ENCODE measurements at regions not wholly inside any gene's neighbourhood (a gene's known extent, or its start where the extent isn't known, plus 50 kb on each side); places are given as distances from the start of the nearest gene placed in this dataset.

- Mint-ChIP-seq H3K4me3 (no peak overlapping the region), H3K27me3 (peaks cover 0 to 2% of the 10 kb centered on the region in 2 donors), H3K27ac (no peak overlapping the region), H3K4me1 (no peaks in the 10 kb centered on the region), H3K36me3 (no peaks in the 10 kb centered on the region), H3K9me3 (peaks cover 0 to 11% (median 2%) of the 10 kb centered on the region in 8 donors)
- ChIA-PET CTCF (ENCODE audit: partially characterized antibody) (no interaction called here), POLR2A (ENCODE audit: partially characterized antibody) (interaction anchor here (0.9 kb wide), 1 partner anchor 34 kb away, joined by 3 read pairs; no protein-coding TSS in a partner anchor)
- DNase-seq, result no peak
- no peaks in the 10 kb centered on the region for H3K4me1 ChIP-seq (ENCODE audit: insufficient read depth, low read length)
- no peak overlapping the region for H3K27ac ChIP-seq (ENCODE audit: low read depth, low read length)
- H3K4me3 ChIP-seq (ENCODE audit: low read length in 2 of 2), result no peak overlapping the region
- intact Hi-C loops (cut with micrococcal nuclease), result no loop called here
- no peaks in the 10 kb centered on the region for H3K9me3 ChIP-seq (ENCODE audit: control insufficient read depth in 1 of 2, low read length in 2 of 2)
- H3K36me3 ChIP-seq (ENCODE audit: insufficient read depth, low read length), result no peaks in the 10 kb centered on the region
- H3K27me3 ChIP-seq (ENCODE audit: insufficient read depth, low read length), result no peaks in the 10 kb centered on the region
Observed at GRCh38 chr11:122259195-122259821, 143.3 kb upstream of the BLID start.

DNA sequence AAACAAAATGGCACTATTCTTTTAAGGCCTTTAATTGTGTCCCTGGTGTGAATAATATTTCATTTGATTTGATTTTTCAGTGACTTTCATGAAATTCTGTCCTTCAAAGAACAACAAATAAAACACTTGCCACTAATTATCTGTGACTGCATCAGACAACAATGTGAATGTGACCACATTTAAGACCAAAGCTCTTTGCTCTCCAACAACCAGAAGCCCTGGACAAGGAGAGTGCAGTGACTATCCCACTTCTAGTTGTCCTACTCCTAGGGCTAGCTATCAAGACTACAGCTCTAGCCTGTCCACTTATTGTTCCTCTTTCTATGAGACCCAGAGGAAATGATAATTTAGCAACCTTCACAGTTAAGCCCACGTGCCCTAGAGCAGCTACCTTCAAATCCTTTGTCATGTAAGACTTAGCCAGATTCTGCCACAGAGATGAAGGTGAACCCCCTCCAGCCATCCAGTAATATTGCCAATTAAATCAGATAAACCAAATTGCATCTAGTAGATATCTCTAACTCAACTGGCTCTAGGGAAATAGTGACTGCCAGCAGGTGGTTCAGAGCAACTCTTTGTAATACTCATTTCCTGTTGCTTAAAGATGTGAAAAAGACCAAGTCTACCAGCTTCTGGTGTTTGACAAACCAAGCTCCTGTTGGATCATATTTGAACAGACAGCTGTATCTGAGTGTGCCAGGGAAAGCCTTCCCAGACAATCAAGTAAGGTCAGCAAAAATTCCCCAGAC is 142.6 kb upstream of the BLID start:
- peaks cover 0 to 11% (median 2%) of the 10 kb centered on the region in 8 donors for H3K9me3 Mint-ChIP-seq
- no peak for DNase-seq
- POLR2A ChIA-PET (ENCODE audit: partially characterized antibody), result interaction anchor here (0.9 kb wide), 1 partner anchor 35 kb away, joined by 3 read pairs; no protein-coding TSS in a partner anchor
- CTCF ChIA-PET (ENCODE audit: partially characterized antibody), result no interaction called here
- no peaks in the 10 kb centered on the region for H3K4me1 Mint-ChIP-seq
- H3K36me3 ChIP-seq (ENCODE audit: insufficient read depth, low read length), result no peaks in the 10 kb centered on the region
- H3K4me3 ChIP-seq (ENCODE audit: low read length in 2 of 2), result no peak overlapping the region
- intact Hi-C loops (cut with micrococcal nuclease), result no loop called here
- H3K4me3 Mint-ChIP-seq, result no peak overlapping the region
- peaks cover 0 to 2% of the 10 kb centered on the region in 2 donors for H3K27me3 Mint-ChIP-seq
- no peak overlapping the region for H3K27ac Mint-ChIP-seq
- H3K4me1 ChIP-seq (ENCODE audit: insufficient read depth, low read length), result no peaks in the 10 kb centered on the region
- no peaks in the 10 kb centered on the region for H3K27me3 ChIP-seq (ENCODE audit: insufficient read depth, low read length)
- no peaks in the 10 kb centered on the region for H3K36me3 Mint-ChIP-seq
- H3K27ac ChIP-seq (ENCODE audit: low read depth, low read length), result no peak overlapping the region
- H3K9me3 ChIP-seq (ENCODE audit: control insufficient read depth in 1 of 2, low read length in 2 of 2), result no peaks in the 10 kb centered on the region

GRCh38 chr11:122253589-122254231 is 137.7 kb upstream of the BLID start:
- ChIA-PET CTCF (ENCODE audit: partially characterized antibody) (no interaction called here), POLR2A (ENCODE audit: partially characterized antibody) (no interaction called here)
- no peak for DNase-seq
- Histone ChIP-seq H3K9me3 (ENCODE audit: control insufficient read depth in 1 of 2, low read length in 2 of 2) (no peaks in the 10 kb centered on the region), H3K27ac (ENCODE audit: low read depth, low read length) (no peak overlapping the region), H3K4me3 (ENCODE audit: low read length in 2 of 2) (no peak overlapping the region), H3K27me3 (ENCODE audit: insufficient read depth, low read length) (no peaks in the 10 kb centered on the region), H3K4me1 (ENCODE audit: insufficient read depth, low read length) (no peaks in the 10 kb centered on the region), H3K36me3 (ENCODE audit: insufficient read depth, low read length) (no peaks in the 10 kb centered on the region)
- Mint-ChIP-seq H3K36me3 (no peaks in the 10 kb centered on the region), H3K4me1 (no peaks in the 10 kb centered on the region), H3K9me3 (peaks cover 0 to 11% (median 0%) of the 10 kb centered on the region in 8 donors), H3K27me3 (no peaks in the 10 kb centered on the region), H3K4me3 (no peak overlapping the region), H3K27ac (no peak overlapping the region)
- intact Hi-C loops (cut with micrococcal nuclease), result no loop called here

DNA sequence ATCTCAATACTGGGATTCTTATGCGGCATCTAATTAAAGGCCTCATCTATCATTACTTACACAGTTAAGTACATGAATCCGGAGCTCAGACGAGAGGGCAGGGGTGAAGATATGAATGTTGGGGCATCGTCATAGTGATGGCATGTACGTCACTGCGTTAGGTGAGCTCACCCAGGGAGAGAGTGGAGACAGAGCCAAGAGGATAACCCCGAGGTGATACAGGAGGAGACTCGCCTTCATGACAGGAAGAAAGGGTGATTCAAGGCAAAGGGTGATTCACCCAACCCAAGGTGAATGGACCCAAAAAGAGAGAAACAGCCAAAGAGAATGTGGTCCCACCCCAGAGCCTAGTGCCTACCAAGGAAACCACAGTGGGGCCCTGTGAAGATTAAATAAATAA is 132.9 kb upstream of the BLID start:
- ChIA-PET CTCF (ENCODE audit: partially characterized antibody) (no interaction called here), POLR2A (ENCODE audit: partially characterized antibody) (no interaction called here)
- intact Hi-C loops (cut with micrococcal nuclease), result no loop called here
- Histone ChIP-seq H3K36me3 (ENCODE audit: insufficient read depth, low read length) (no peaks in the 10 kb centered on the region), H3K27me3 (ENCODE audit: insufficient read depth, low read length) (no peaks in the 10 kb centered on the region), H3K4me3 (ENCODE audit: low read length in 2 of 2) (no peak overlapping the region), H3K27ac (ENCODE audit: low read depth, low read length) (no peak overlapping the region), H3K4me1 (ENCODE audit: insufficient read depth, low read length) (no peaks in the 10 kb centered on the region), H3K9me3 (ENCODE audit: control insufficient read depth in 1 of 2, low read length in 2 of 2) (no peaks in the 10 kb centered on the region)
- Mint-ChIP-seq H3K9me3 (peaks cover 0 to 4% (median 0%) of the 10 kb centered on the region in 8 donors), H3K36me3 (no peaks in the 10 kb centered on the region), H3K4me3 (no peak overlapping the region), H3K27ac (no peak overlapping the region), H3K27me3 (peaks cover 0 to 3% of the 10 kb centered on the region in 2 donors), H3K4me1 (no peaks in the 10 kb centered on the region)
- DNase-seq, result no peak

DNA sequence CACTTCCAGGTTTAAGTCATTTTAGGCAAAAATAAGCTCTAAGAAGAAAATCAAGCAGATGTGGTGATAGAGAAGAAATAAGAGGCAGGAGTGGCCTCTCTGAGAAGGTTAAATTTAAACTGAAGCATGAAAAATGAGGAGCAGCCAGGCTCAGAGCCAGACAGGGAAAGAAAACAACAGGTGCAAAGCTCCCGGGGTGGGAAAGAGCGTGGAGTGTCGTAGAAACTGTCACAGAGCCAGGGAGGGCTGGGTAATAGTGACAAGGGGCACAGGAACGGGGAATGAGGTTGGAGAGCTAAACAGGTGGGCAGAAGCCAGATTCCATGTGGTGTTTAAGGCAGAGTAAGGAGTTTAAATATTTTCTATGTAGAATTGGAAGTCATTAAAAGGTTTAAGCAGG is 132.1 kb upstream of the BLID start:
- Histone ChIP-seq H3K27me3 (ENCODE audit: insufficient read depth, low read length) (no peaks in the 10 kb centered on the region), H3K9me3 (ENCODE audit: control insufficient read depth in 1 of 2, low read length in 2 of 2) (no peaks in the 10 kb centered on the region), H3K36me3 (ENCODE audit: insufficient read depth, low read length) (no peaks in the 10 kb centered on the region), H3K4me3 (ENCODE audit: low read length in 2 of 2) (no peak overlapping the region), H3K4me1 (ENCODE audit: insufficient read depth, low read length) (no peaks in the 10 kb centered on the region), H3K27ac (ENCODE audit: low read depth, low read length) (no peak overlapping the region)
- no peak overlapping the region for H3K4me3 Mint-ChIP-seq
- peaks cover 0 to 3% of the 10 kb centered on the region in 2 donors for H3K27me3 Mint-ChIP-seq
- DNase-seq, result no peak
- CTCF ChIA-PET (ENCODE audit: partially characterized antibody), result no interaction called here
- H3K9me3 Mint-ChIP-seq, result peaks cover 0 to 2% (median 0%) of the 10 kb centered on the region in 8 donors
- no peak overlapping the region for H3K27ac Mint-ChIP-seq
- intact Hi-C loops (cut with micrococcal nuclease), result no loop called here
- POLR2A ChIA-PET (ENCODE audit: partially characterized antibody), result no interaction called here
- H3K4me1 Mint-ChIP-seq, result no peaks in the 10 kb centered on the region
- no peaks in the 10 kb centered on the region for H3K36me3 Mint-ChIP-seq

- ChIA-PET CTCF (ENCODE audit: partially characterized antibody) (no interaction called here), POLR2A (ENCODE audit: partially characterized antibody) (no interaction called here)
- H3K27me3 ChIP-seq (ENCODE audit: insufficient read depth, low read length), result no peaks in the 10 kb centered on the region
- H3K4me3 ChIP-seq (ENCODE audit: low read length in 2 of 2), result no peak overlapping the region
- DNase-seq, result no peak
- H3K4me1 ChIP-seq (ENCODE audit: insufficient read depth, low read length), result no peaks in the 10 kb centered on the region
- no peaks in the 10 kb centered on the region for H3K9me3 ChIP-seq (ENCODE audit: control insufficient read depth in 1 of 2, low read length in 2 of 2)
- peaks cover 0 to 2% (median 0%) of the 10 kb centered on the region in 8 donors for H3K9me3 Mint-ChIP-seq
- H3K27me3 Mint-ChIP-seq, result peaks cover 0 to 3% of the 10 kb centered on the region in 2 donors
- H3K4me3 Mint-ChIP-seq, result no peak overlapping the region
- H3K27ac ChIP-seq (ENCODE audit: low read depth, low read length), result no peak overlapping the region
- H3K36me3 Mint-ChIP-seq, result no peaks in the 10 kb centered on the region
- H3K4me1 Mint-ChIP-seq, result no peaks in the 10 kb centered on the region
- no peaks in the 10 kb centered on the region for H3K36me3 ChIP-seq (ENCODE audit: insufficient read depth, low read length)
- intact Hi-C loops (cut with micrococcal nuclease), result no loop called here
- no peak overlapping the region for H3K27ac Mint-ChIP-seq
Observed at GRCh38 chr11:122246874-122247273, 130.9 kb upstream of the BLID start.

DNA sequence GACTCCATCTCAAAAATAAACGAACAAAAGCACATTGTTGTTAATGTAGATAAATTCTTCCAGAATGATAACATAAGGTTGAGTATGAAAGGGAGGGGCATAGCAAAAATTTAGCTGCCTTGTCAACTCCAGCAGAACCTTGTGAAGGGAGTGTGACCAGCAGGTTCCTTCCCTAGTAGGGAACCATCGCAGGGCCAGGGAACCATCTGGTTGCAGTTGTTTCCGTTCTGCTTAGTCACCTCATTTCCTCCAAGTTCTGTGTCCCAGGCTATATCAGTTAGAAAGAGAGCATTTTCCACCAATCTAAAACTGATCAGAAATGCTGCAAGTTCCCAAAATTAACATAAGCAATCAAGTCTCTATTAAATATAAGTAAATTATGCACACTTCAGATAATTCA is 126.7 kb upstream of the BLID start:
- ChIA-PET CTCF (ENCODE audit: partially characterized antibody) (no interaction called here), POLR2A (ENCODE audit: partially characterized antibody) (no interaction called here)
- no peaks in the 10 kb centered on the region for H3K36me3 Mint-ChIP-seq
- H3K9me3 Mint-ChIP-seq, result peaks cover 0 to 7% (median 0%) of the 10 kb centered on the region in 8 donors
- intact Hi-C loops (cut with micrococcal nuclease), result no loop called here
- no peak for DNase-seq
- H3K9me3 ChIP-seq (ENCODE audit: control insufficient read depth in 1 of 2, low read length in 2 of 2), result no peaks in the 10 kb centered on the region
- no peaks in the 10 kb centered on the region for H3K27me3 ChIP-seq (ENCODE audit: insufficient read depth, low read length)
- H3K36me3 ChIP-seq (ENCODE audit: insufficient read depth, low read length), result no peaks in the 10 kb centered on the region
- no peak overlapping the region for H3K27ac Mint-ChIP-seq
- H3K27me3 Mint-ChIP-seq, result peaks cover 2 to 4% of the 10 kb centered on the region in 2 donors
- no peaks in the 10 kb centered on the region for H3K4me1 ChIP-seq (ENCODE audit: insufficient read depth, low read length)
- no peak overlapping the region for H3K4me3 ChIP-seq (ENCODE audit: low read length in 2 of 2)
- no peaks in the 10 kb centered on the region for H3K4me1 Mint-ChIP-seq
- no peak overlapping the region for H3K4me3 Mint-ChIP-seq
- H3K27ac ChIP-seq (ENCODE audit: low read depth, low read length), result no peak overlapping the region
